Caco-2 (cell line): ENCODE measurements at regions not wholly inside any gene's neighbourhood (a gene's known extent, or its start where the extent isn't known, plus 50 kb on each side); places are given as distances from the start of the nearest gene placed in this dataset.

Experiments used
- BruUV-seq: library from RNA; stranded (reverse); fragments of 400-500 nt; replicated peaks from 2 replicates; lab custom pipeline; 2021; lab: Mats Ljungman, UMichigan
- CTCF ChIA-PET: fragments of 300-600 bp; sonication (Branson Sonifier 250); formaldehyde crosslinking; loops from one replicate; lab custom pipeline; 2022; ENCODE audit warnings: antibody characterized with exemption; lab: Charles Lee
- POLR2A ChIA-PET: fragments of 300-600 bp; sonication (Branson Sonifier 250); formaldehyde crosslinking; loops from one replicate; lab custom pipeline; 2022; ENCODE audit warnings: antibody characterized with exemption; lab: Charles Lee
- DNase-seq, 2 experiments: peaks; one replicate each; pipeline versions ENCODE4 v3.0.0 to v3.0.0-alpha.2; 2020 to 2022
- H3K27me3 ChIP-seq: replicated peaks from 2 replicates; pipeline ENCODE4 v1.6.0; 2011; ENCODE audit warnings: low read length; ENCODE audit not compliant: control insufficient read depth, insufficient read depth
- H3K36me3 ChIP-seq: 2 replicates; pipeline ENCODE4 v1.5.1; 2011; ENCODE audit warnings: low read length; ENCODE audit not compliant: control insufficient read depth, insufficient read depth
- H3K4me1 ChIP-seq: fragments of 250-450 bp; sonication (Bioruptor Pico); 2 replicates; pipeline ENCODE4 v1.5.1; 2020; ENCODE audit warnings: mild to moderate bottlenecking
- H3K4me3 ChIP-seq: 2 replicates; pipeline ENCODE4 v1.5.1; 2011; ENCODE audit warnings: low read depth, mild to moderate bottlenecking, control low read depth, low read length
- H3K9me3 ChIP-seq: fragments of 250-450 bp; sonication (Bioruptor Pico); 2 replicates; pipeline ENCODE4 v1.5.1; 2020; ENCODE audit warnings: mild to moderate bottlenecking, moderate library complexity
- H3K27ac Mint-ChIP-seq: one replicate; pipeline ENCODE4 v1.8.0; 2022; ENCODE audit warnings: mixed read lengths; ENCODE audit not compliant: unreplicated experiment
- H3K27me3 Mint-ChIP-seq: one replicate; pipeline ENCODE4 v1.8.0; 2022; ENCODE audit warnings: mixed read lengths; ENCODE audit not compliant: insufficient read depth, unreplicated experiment
- H3K36me3 Mint-ChIP-seq: one replicate; pipeline ENCODE4 v1.8.0; 2022; ENCODE audit warnings: mild to moderate bottlenecking, mixed read lengths; ENCODE audit not compliant: insufficient read depth, unreplicated experiment
- H3K4me1 Mint-ChIP-seq: one replicate; pipeline ENCODE4 v1.8.0; 2022; ENCODE audit warnings: low read depth, mixed read lengths; ENCODE audit not compliant: unreplicated experiment
- H3K4me3 Mint-ChIP-seq: one replicate; pipeline ENCODE4 v1.8.0; 2022; ENCODE audit warnings: mild to moderate bottlenecking, moderate library complexity, mixed read lengths; ENCODE audit not compliant: unreplicated experiment
- H3K9me3 Mint-ChIP-seq: one replicate; pipeline ENCODE4 v1.8.0; 2022; ENCODE audit warnings: mixed read lengths; ENCODE audit not compliant: unreplicated experiment
- intact Hi-C: fragments of 100-400 bp; cut with micrococcal nuclease; formaldehyde crosslinking; loops from one replicate; pipeline ENCODE4 v1.10.0; 2022; ENCODE audit not compliant: unreplicated experiment
- TF ChIP-seq, protein P1 (sequence below), 2 experiments: fragments of 200-600 bp in 1 of 2; IDR thresholded peaks; 1 replicate in 1 of 2; 2 replicates in 1 of 2; pipeline versions ENCODE4 v1.5.1 to v1.8.0; 2011 to 2022; ENCODE audit warnings: antibody characterized with exemption in 1 of 2, control low read depth in 1 of 2, inconsistent platforms in 1 of 2, low read depth in 1 of 2, low read length in 1 of 2, mild to moderate bottlenecking in 1 of 2, moderate library complexity in 1 of 2; ENCODE audit not compliant: insufficient read depth in 1 of 2, severe bottlenecking in 1 of 2, unreplicated experiment in 1 of 2

DNA sequence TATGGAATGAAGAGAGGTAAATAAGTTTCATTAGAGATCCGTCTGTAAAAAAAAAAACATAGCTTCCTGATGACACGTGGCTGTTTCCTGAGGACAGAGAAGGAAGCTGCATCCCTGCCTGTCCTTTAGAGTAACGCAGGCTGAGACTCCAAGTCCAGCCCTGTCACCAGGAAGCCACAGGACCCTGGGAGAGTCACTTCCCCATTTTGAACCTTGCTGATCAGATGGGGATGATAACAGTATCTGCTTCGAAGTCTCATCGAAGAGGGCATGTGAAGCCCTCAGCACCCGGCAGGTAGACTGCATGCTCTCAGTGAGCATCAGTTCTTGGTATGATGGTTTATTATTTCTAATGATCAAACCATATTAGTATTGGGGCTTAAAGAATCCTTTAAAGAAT lies 139.1 kb upstream of the KCNG1 start:
- BruUV-seq = no TSS peak
- no peaks in the 10 kb centered on the region for H3K9me3 ChIP-seq
- Mint-ChIP-seq H3K4me1 (no peaks in the 10 kb centered on the region), H3K27me3 (peaks cover 19% of the 10 kb centered on the region), H3K9me3 (no peaks in the 10 kb centered on the region), H3K36me3 (no peaks in the 10 kb centered on the region), H3K4me3 (no peak overlapping the region), H3K27ac (no peak overlapping the region)
- H3K4me3 ChIP-seq = no peak overlapping the region
- POLR2A ChIA-PET = no interaction called here
- peaks cover 3% of the 10 kb centered on the region for H3K27me3 ChIP-seq
- H3K4me1 ChIP-seq = peaks cover 4% of the 10 kb centered on the region; the same call in 1 of the 2 replicates
- intact Hi-C loops = loop anchor here (5.0 kb wide), 1 partner anchor 105 kb away; no protein-coding TSS in a partner anchor
- TF ChIP-seq, protein P1, sequence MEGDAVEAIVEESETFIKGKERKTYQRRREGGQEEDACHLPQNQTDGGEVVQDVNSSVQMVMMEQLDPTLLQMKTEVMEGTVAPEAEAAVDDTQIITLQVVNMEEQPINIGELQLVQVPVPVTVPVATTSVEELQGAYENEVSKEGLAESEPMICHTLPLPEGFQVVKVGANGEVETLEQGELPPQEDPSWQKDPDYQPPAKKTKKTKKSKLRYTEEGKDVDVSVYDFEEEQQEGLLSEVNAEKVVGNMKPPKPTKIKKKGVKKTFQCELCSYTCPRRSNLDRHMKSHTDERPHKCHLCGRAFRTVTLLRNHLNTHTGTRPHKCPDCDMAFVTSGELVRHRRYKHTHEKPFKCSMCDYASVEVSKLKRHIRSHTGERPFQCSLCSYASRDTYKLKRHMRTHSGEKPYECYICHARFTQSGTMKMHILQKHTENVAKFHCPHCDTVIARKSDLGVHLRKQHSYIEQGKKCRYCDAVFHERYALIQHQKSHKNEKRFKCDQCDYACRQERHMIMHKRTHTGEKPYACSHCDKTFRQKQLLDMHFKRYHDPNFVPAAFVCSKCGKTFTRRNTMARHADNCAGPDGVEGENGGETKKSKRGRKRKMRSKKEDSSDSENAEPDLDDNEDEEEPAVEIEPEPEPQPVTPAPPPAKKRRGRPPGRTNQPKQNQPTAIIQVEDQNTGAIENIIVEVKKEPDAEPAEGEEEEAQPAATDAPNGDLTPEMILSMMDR (IDR thresholded peaks at IDR 0.05; ENCODE audit: insufficient read depth in 1 of 2, low read depth in 1 of 2, low read length in 1 of 2, severe bottlenecking in 1 of 2, unreplicated experiment in 1 of 2) = no peak
- peak in 1 of 2 experiments; percentile 25 for DNase-seq
- CTCF ChIA-PET = interaction anchor here (0.6 to 0.7 kb wide), 2 partner anchors 95 to 147 kb away, joined by 4 read pairs; no protein-coding TSS in a partner anchor
- H3K36me3 ChIP-seq = no peaks in the 10 kb centered on the region

DNA sequence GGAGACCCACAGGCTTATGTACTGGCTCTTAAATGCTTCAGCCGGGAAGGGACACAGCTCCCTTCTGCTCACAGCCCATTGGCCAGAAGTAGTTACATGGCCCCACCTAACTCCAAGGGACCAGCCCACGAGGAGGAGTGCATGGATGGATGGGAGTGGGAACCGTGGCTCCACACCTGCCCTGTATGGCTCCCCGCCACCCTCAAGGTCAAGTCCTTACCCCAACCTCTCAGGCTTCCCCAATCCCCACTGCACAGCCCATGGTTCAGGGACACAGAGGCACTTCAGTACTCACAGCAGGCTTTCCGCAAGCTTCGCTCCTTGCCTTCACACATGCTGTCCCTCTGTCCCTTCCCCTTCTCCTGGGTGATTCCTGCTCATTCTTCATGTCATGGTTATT lies 137.9 kb upstream of the KCNG1 start:
- no peak overlapping the region for H3K27ac Mint-ChIP-seq
- DNase-seq = peak in 1 of 2 experiments; percentile 33
- Histone ChIP-seq H3K27me3 (peaks cover 6% of the 10 kb centered on the region), H3K4me1 (peaks cover 4% of the 10 kb centered on the region; the same call in 1 of the 2 replicates), H3K4me3 (no peak overlapping the region), H3K9me3 (no peaks in the 10 kb centered on the region), H3K36me3 (no peaks in the 10 kb centered on the region)
- ChIA-PET POLR2A (no interaction called here), CTCF (no interaction called here)
- no peak overlapping the region for H3K4me3 Mint-ChIP-seq
- no peaks in the 10 kb centered on the region for H3K9me3 Mint-ChIP-seq
- H3K27me3 Mint-ChIP-seq = peaks cover 17% of the 10 kb centered on the region
- no peaks in the 10 kb centered on the region for H3K4me1 Mint-ChIP-seq
- intact Hi-C loops = loop anchor here (5.0 kb wide), 1 partner anchor 104 kb away; no protein-coding TSS in a partner anchor
- BruUV-seq = no TSS peak
- H3K36me3 Mint-ChIP-seq = no peaks in the 10 kb centered on the region
- TF ChIP-seq, protein P1 (IDR thresholded peaks at IDR 0.05; ENCODE audit: insufficient read depth in 1 of 2, low read depth in 1 of 2, low read length in 1 of 2, severe bottlenecking in 1 of 2, unreplicated experiment in 1 of 2) = no peak

DNA sequence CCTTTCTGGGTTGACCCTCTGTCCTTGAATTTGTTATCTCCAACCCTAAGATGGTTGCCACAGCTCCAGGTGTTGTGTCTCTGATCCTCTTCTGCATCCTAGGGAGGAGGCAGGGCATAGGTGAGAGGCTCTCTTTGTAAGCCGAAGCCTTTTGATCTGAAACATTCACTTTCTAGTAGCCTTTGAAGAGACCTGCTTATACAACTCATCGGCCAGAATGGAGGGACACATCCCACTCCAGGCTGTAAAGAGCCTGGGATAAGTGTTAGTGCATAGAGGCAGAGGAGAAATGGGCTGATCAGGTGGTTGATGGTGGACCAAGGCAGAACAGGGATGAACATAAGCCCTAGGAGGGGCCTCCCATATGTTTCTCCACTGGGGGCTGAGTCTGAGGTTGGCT lies 137.1 kb upstream of the KCNG1 start:
- Histone ChIP-seq H3K9me3 (no peaks in the 10 kb centered on the region), H3K4me3 (no peak overlapping the region), H3K36me3 (no peaks in the 10 kb centered on the region), H3K27me3 (peaks cover 6% of the 10 kb centered on the region), H3K4me1 (peaks cover 4% of the 10 kb centered on the region; the same call in 1 of the 2 replicates)
- TF ChIP-seq, protein P1 (IDR thresholded peaks at IDR 0.05; ENCODE audit: insufficient read depth in 1 of 2, low read depth in 1 of 2, low read length in 1 of 2, severe bottlenecking in 1 of 2, unreplicated experiment in 1 of 2) = no peak
- H3K4me3 Mint-ChIP-seq = no peak overlapping the region
- ChIA-PET POLR2A (no interaction called here), CTCF (interaction anchor here (0.7 kb wide), 1 partner anchor 145 kb away, joined by 3 read pairs; no protein-coding TSS in a partner anchor)
- no peaks in the 10 kb centered on the region for H3K9me3 Mint-ChIP-seq
- peaks cover 25% of the 10 kb centered on the region for H3K27me3 Mint-ChIP-seq
- H3K4me1 Mint-ChIP-seq = no peaks in the 10 kb centered on the region
- no peak overlapping the region for H3K27ac Mint-ChIP-seq
- H3K36me3 Mint-ChIP-seq = no peaks in the 10 kb centered on the region
- peak in 1 of 2 experiments; percentile 39 for DNase-seq
- intact Hi-C loops = loop anchor here (5.0 kb wide), 1 partner anchor 103 kb away; no protein-coding TSS in a partner anchor
- BruUV-seq = no TSS peak
